CD14-positive monocyte (primary cell): ENCODE measurements at regions not wholly inside any gene's neighbourhood (a gene's known extent, or its start where the extent isn't known, plus 50 kb on each side); places are given as distances from the start of the nearest gene placed in this dataset.

Source experiments
- DNase-seq, 3 donors: peaks; one replicate each; pipeline ENCODE4 v3.0.0-alpha.2; 2011 to 2022
- H2AFZ ChIP-seq: 2 replicates; pipeline ENCODE4 v1.6.0; 2012; ENCODE audit warnings: mild to moderate bottlenecking, low read depth, low read length, inconsistent platforms; ENCODE audit not compliant: insufficient read depth, poor library complexity, severe bottlenecking
- H3K27ac ChIP-seq, 2 donors: 1 replicate in 1 of 2; 2 replicates in 1 of 2; pipeline ENCODE4 v1.5.1; 2012 to 2013; ENCODE audit warnings: low read length in 2 of 2, control low read depth in 1 of 2, inconsistent platforms in 1 of 2, low read depth in 1 of 2, mild to moderate bottlenecking in 1 of 2
- H3K27me3 ChIP-seq, 2 donors: one replicate each; pipeline versions ENCODE4 v1.6.0 to v1.6.1; 2011 to 2013; ENCODE audit warnings: low read length in 2 of 2; ENCODE audit not compliant: control insufficient read depth in 2 of 2, insufficient read depth in 2 of 2
- H3K36me3 ChIP-seq, 2 donors: replicated peaks in 1 of 2; 1 replicate in 1 of 2; 2 replicates in 1 of 2; pipeline versions ENCODE4 v1.5.1 to v1.6.1; 2012 to 2013; ENCODE audit warnings: low read length in 2 of 2, control low read depth in 1 of 2, inconsistent platforms in 1 of 2, mild to moderate bottlenecking in 1 of 2; ENCODE audit not compliant: insufficient read depth in 2 of 2, control insufficient read depth in 1 of 2
- H3K4me1 ChIP-seq, 2 donors: 1 replicate in 1 of 2; 2 replicates in 1 of 2; pipeline versions ENCODE4 v1.5.1 to v1.6.1; 2012 to 2013; ENCODE audit warnings: low read length in 2 of 2, control low read depth in 1 of 2, inconsistent platforms in 1 of 2, mild to moderate bottlenecking in 1 of 2, moderate library complexity in 1 of 2; ENCODE audit not compliant: insufficient read depth in 2 of 2, control insufficient read depth in 1 of 2
- H3K4me2 ChIP-seq: replicated peaks from 2 replicates; pipeline ENCODE3; 2012; ENCODE audit warnings: low read length, moderate library complexity, mild to moderate bottlenecking; ENCODE audit not compliant: poor library complexity, severe bottlenecking; ENCODE audit errors: extremely low read depth
- H3K4me3 ChIP-seq, 3 experiments: fragments of 200-600 bp in 1 of 3; sonication (generic) in 1 of 3; replicated peaks in 1 of 3; 1 replicate in 2 of 3; 2 replicates in 1 of 3; pipeline ENCODE4 v1.5.1; 2011 to 2013; ENCODE audit warnings: low read length in 3 of 3, mild to moderate bottlenecking in 3 of 3, control low read depth in 2 of 3, low read depth in 2 of 3, inconsistent platforms in 1 of 3, moderate library complexity in 1 of 3
- H3K79me2 ChIP-seq: 2 replicates; pipeline ENCODE4 v1.6.0; 2012; ENCODE audit warnings: mild to moderate bottlenecking, control low read depth, inconsistent platforms, low read length, moderate library complexity; ENCODE audit not compliant: insufficient read depth
- H3K9ac ChIP-seq: 2 replicates; pipeline ENCODE4 v1.6.0; 2017; ENCODE audit warnings: low read length, mild to moderate bottlenecking; ENCODE audit not compliant: insufficient read depth, poor library complexity, severe bottlenecking
- H3K9me3 ChIP-seq, 2 donors: replicated peaks in 1 of 2; 1 replicate in 1 of 2; 2 replicates in 1 of 2; pipeline versions ENCODE4 v1.5.1 to v1.6.1; 2012 to 2013; ENCODE audit warnings: low read length in 2 of 2, control low read depth in 1 of 2; ENCODE audit not compliant: control insufficient read depth in 1 of 2, insufficient read depth in 1 of 2
- H4K20me1 ChIP-seq: 2 replicates; pipeline ENCODE4 v1.6.0; 2012; ENCODE audit warnings: mild to moderate bottlenecking, low read length, control low read depth, moderate library complexity; ENCODE audit not compliant: insufficient read depth
- H3K27ac Mint-ChIP-seq, 7 donors: one replicate each; pipeline ENCODE4 v1.8.0; 2020; ENCODE audit warnings: mild to moderate bottlenecking in 7 of 7, mixed read lengths in 7 of 7, moderate library complexity in 6 of 7, inconsistent platforms in 2 of 7
- H3K27me3 Mint-ChIP-seq, 3 donors: one replicate each; pipeline ENCODE4 v1.8.0; 2021 to 2022; ENCODE audit warnings: low read depth in 3 of 3, mild to moderate bottlenecking in 3 of 3, mixed read lengths in 3 of 3, moderate library complexity in 3 of 3, inconsistent platforms in 1 of 3
- H3K36me3 Mint-ChIP-seq, 2 donors: one replicate each; pipeline ENCODE4 v1.8.0; 2020; ENCODE audit warnings: mixed read lengths in 2 of 2, inconsistent platforms in 1 of 2, mild to moderate bottlenecking in 1 of 2
- H3K4me1 Mint-ChIP-seq: one replicate; pipeline ENCODE4 v1.8.0; 2020; ENCODE audit warnings: mild to moderate bottlenecking, mixed read lengths
- H3K4me3 Mint-ChIP-seq, 2 donors: one replicate each; pipeline ENCODE4 v1.8.0; 2020; ENCODE audit warnings: mild to moderate bottlenecking in 2 of 2, mixed read lengths in 2 of 2, moderate library complexity in 1 of 2
- H3K9me3 Mint-ChIP-seq, 7 donors: one replicate each; pipeline ENCODE4 v1.8.0; 2020 to 2022; ENCODE audit warnings: mixed read lengths in 7 of 7, mild to moderate bottlenecking in 6 of 7, moderate library complexity in 6 of 7, inconsistent platforms in 2 of 7
- CTCF ChIP-seq: fragments of 200-600 bp; IDR thresholded peaks from one replicate; pipeline ENCODE4 v1.8.0; 2022; ENCODE audit warnings: antibody characterized with exemption, mild to moderate bottlenecking
- WGBS: methylation state at CpG from one replicate; pipeline ENCODE4 v1.1.5; 2013; ENCODE audit warnings: missing lambda C conversion rate; ENCODE audit not compliant: insufficient coverage; 5-methylcytosine and 5-hydroxymethylcytosine counted together
- intact Hi-C, 2 donors: fragments of 100-400 bp; cut with micrococcal nuclease; formaldehyde crosslinking; loops; one replicate each; pipeline versions ENCODE4 v1.15.0 to v1.15.1; 2023

- Histone ChIP-seq H3K79me2 (no peaks in the 10 kb centered on the region), H3K9me3 (no peaks in the 10 kb centered on the region), H3K4me3 (no peak overlapping the region), H3K27me3 (no peaks in the 10 kb centered on the region), H3K9ac (no peak overlapping the region), H3K27ac (no peak overlapping the region), H3K4me2 (no peak overlapping the region), H3K36me3 (no peaks in the 10 kb centered on the region), H4K20me1 (no peaks in the 10 kb centered on the region), H2AFZ (no peak overlapping the region), H3K4me1 (peaks cover 1 to 10% of the 10 kb centered on the region in 2 donors)
- TF ChIP-seq CTCF: no peak
- no peaks in the 10 kb centered on the region for H3K9me3 Mint-ChIP-seq
- no peak overlapping the region for H3K4me3 Mint-ChIP-seq
- intact Hi-C loops: no loop called here
- peaks cover 8% of the 10 kb centered on the region for H3K4me1 Mint-ChIP-seq
- no peaks in the 10 kb centered on the region for H3K27me3 Mint-ChIP-seq
- DNase-seq: no peak
- no peaks in the 10 kb centered on the region for H3K36me3 Mint-ChIP-seq
- no peak overlapping the region for H3K27ac Mint-ChIP-seq
- 100% methylated on average over 3 of the region's 3 CpGs for WGBS
These were observed 177.0 kb upstream of the AKR1E2 start for GRCh38 chr10:4648999-4649398.

- Mint-ChIP-seq H3K9me3 (no peaks in the 10 kb centered on the region), H3K4me1 (peaks cover 8% of the 10 kb centered on the region), H3K27me3 (no peaks in the 10 kb centered on the region), H3K4me3 (no peak overlapping the region), H3K36me3 (no peaks in the 10 kb centered on the region), H3K27ac (no peak overlapping the region)
- no CpG with 5 or more reads among the region's 3 CpGs for WGBS
- no peak for TF ChIP-seq CTCF
- no peak overlapping the region for H2AFZ ChIP-seq
- intact Hi-C loops: no loop called here
- no peaks in the 10 kb centered on the region for H4K20me1 ChIP-seq
- no peak overlapping the region for H3K4me3 ChIP-seq
- H3K36me3 ChIP-seq: no peaks in the 10 kb centered on the region
- no peak overlapping the region for H3K27ac ChIP-seq
- H3K9me3 ChIP-seq: no peaks in the 10 kb centered on the region
- no peak for DNase-seq
- no peaks in the 10 kb centered on the region for H3K27me3 ChIP-seq
- peaks cover 13 to 24% of the 10 kb centered on the region in 2 donors for H3K4me1 ChIP-seq
- H3K9ac ChIP-seq: no peak overlapping the region
- H3K79me2 ChIP-seq: no peaks in the 10 kb centered on the region
- no peak overlapping the region for H3K4me2 ChIP-seq
These were observed 178.8 kb upstream of the AKR1E2 start for GRCh38 chr10:4647109-4647785.
